ENCODE measurements at regions not wholly inside any gene's neighbourhood (a gene's known extent, or its start where the extent isn't known, plus 50 kb on each side); places are given as distances from the start of the nearest gene placed in this dataset.

GRCh38 chr13:73467125-73467524, 408.3 kb downstream of the KLF5 start:
- H3K9me3 ChIP-seq (ENCODE audit: control insufficient read depth, insufficient read depth, low read length): no peaks in the 10 kb centered on the region
- H3K36me3 ChIP-seq (ENCODE audit: control insufficient read depth, insufficient read depth, low read length): no peaks in the 10 kb centered on the region
- no peak overlapping the region for H4K5ac ChIP-seq (ENCODE audit: low read depth, low read length)
- no peak overlapping the region for H3K27ac ChIP-seq (ENCODE audit: insufficient read depth, low read length)
- in situ Hi-C loops (cut with MboI; ENCODE audit: low sequenced_read_pairs): no loop called here
- no CpG with 5 or more reads among the region's 2 CpGs for WGBS, 2 experiments (ENCODE audit: extremely low coverage in 2 of 2, insufficient read length in 1 of 2)
- no peak overlapping the region for H2AK5ac ChIP-seq (ENCODE audit: low read depth, low read length)
- H3K9ac ChIP-seq (ENCODE audit: low read depth, low read length): no peak overlapping the region
- DNase-seq: peak; percentile 16
- no peak overlapping the region for H3K23ac ChIP-seq (ENCODE audit: low read depth, low read length)
- H3K9me1 ChIP-seq (ENCODE audit: insufficient read depth, low read length): no peaks in the 10 kb centered on the region
- no peak overlapping the region for H3K14ac ChIP-seq (replicated peaks; ENCODE audit: low read depth, low read length)
- H2BK15ac ChIP-seq (ENCODE audit: low read depth, low read length): no peak overlapping the region
- H3K4me1 ChIP-seq (ENCODE audit: control insufficient read depth, insufficient read depth, low read length): peaks cover 6% of the 10 kb centered on the region
- H3K18ac ChIP-seq (ENCODE audit: low read depth, low read length): no peak overlapping the region
- H3K79me1 ChIP-seq (ENCODE audit: low read depth in 1 of 2, low read length in 2 of 2): no peaks in the 10 kb centered on the region
- ATAC-seq (ENCODE audit: low read depth): no peak; the same call in 1 of the 2 replicates
- TF ChIP-seq MXI1 (IDR thresholded peaks at IDR 0.05; ENCODE audit: borderline replicate concordance, low read depth, low read length) (no peak), FOS (IDR thresholded peaks at IDR 0.05; ENCODE audit: low read depth, low read length) (no peak), RCOR1 (IDR thresholded peaks at IDR 0.05; ENCODE audit: insufficient replicate concordance, low read length) (no peak), RAD21 (IDR thresholded peaks at IDR 0.05; ENCODE audit: low read length) (no peak), CTCF (conservative IDR thresholded peaks at IDR 0.05; ENCODE audit: low read depth, low read length) (no peak), SMC3 (IDR thresholded peaks at IDR 0.05; ENCODE audit: low read depth, low read length) (no peak), MAFK (IDR thresholded peaks at IDR 0.05; ENCODE audit: low read depth, low read length) (peak; percentile 79)
- ChIA-PET POLR2A (ENCODE audit: unreplicated experiment) (no interaction called here), CTCF (interaction anchor here (0.6 kb wide), 1 partner anchor 358 kb away, joined by 3 read pairs; no protein-coding TSS in a partner anchor)
- dilution Hi-C loops (cut with HindIII; ENCODE audit: low sequenced_read_pairs, unreplicated experiment): no loop called here
- peak overlapping the region; percentile 40 for H2AFZ ChIP-seq (replicated peaks; ENCODE audit: low read length, poor library complexity)
- intact Hi-C loops (cut with micrococcal nuclease): no loop called here
- H4K8ac ChIP-seq (ENCODE audit: low read depth in 2 of 2, low read length in 2 of 2): no peak overlapping the region
- H3K4me3 ChIP-seq (ENCODE audit: insufficient read depth, low read depth, low read length): no peak overlapping the region
- H3K27me3 ChIP-seq (ENCODE audit: control insufficient read depth, insufficient read depth, low read length): no peaks in the 10 kb centered on the region
- H3K4ac ChIP-seq (ENCODE audit: low read depth, low read length): no peak overlapping the region
- H3K4me2 ChIP-seq (ENCODE audit: low read depth, low read length): no peak overlapping the region
- no peak overlapping the region for H3K56ac ChIP-seq (ENCODE audit: extremely low read depth, insufficient read depth, low read length)
- H2BK5ac ChIP-seq (ENCODE audit: low read depth, low read length, poor library complexity, severe bottlenecking): no peak overlapping the region
- no TSS peak for BruUV-seq (replicated peaks)
- H2BK120ac ChIP-seq (ENCODE audit: low read depth, low read length): no peak overlapping the region
- no peak overlapping the region for H2AK9ac ChIP-seq (replicated peaks; ENCODE audit: low read depth, low read length, poor library complexity)
- no peak overlapping the region for H2BK20ac ChIP-seq (ENCODE audit: low read depth, low read length)
- H4K20me1 ChIP-seq (ENCODE audit: insufficient read depth, low read length): no peaks in the 10 kb centered on the region
- H4K91ac ChIP-seq (ENCODE audit: insufficient read depth, low read depth, low read length): no peak overlapping the region
